ENCODE measurements at regions not wholly inside any gene's neighbourhood (a gene's known extent, or its start where the extent isn't known, plus 50 kb on each side); places are given as distances from the start of the nearest gene placed in this dataset.

GRCh38 chr1:191162762-191163161 lies 685.1 kb upstream of the BRINP3 start:
- CTCF ChIA-PET, result no interaction called here
- POLR2A ChIA-PET, result no interaction called here

GRCh38 chr1:191163621-191164020 lies 686.0 kb upstream of the BRINP3 start:
- DNase-seq (ENCODE audit: extremely low spot score), result no peak
- ChIA-PET CTCF (no interaction called here), POLR2A (no interaction called here)
- TF ChIP-seq ARNT (IDR thresholded peaks at IDR 0.05) (no peak), HDGF (IDR thresholded peaks at IDR 0.05; ENCODE audit: borderline replicate concordance) (no peak), CTBP1 (IDR thresholded peaks at IDR 0.05; ENCODE audit: borderline replicate concordance) (no peak), FOXM1 (IDR thresholded peaks at IDR 0.05; ENCODE audit: borderline replicate concordance) (no peak)

More at GRCh38 chr1:191162762-191163161, 685.1 kb upstream of the BRINP3 start:
- no peak for TF ChIP-seq SP1 (IDR thresholded peaks at IDR 0.05)
- TF ChIP-seq CTBP1 (IDR thresholded peaks at IDR 0.05; ENCODE audit: borderline replicate concordance), result no peak
- no peak for TF ChIP-seq NFRKB (IDR thresholded peaks at IDR 0.05)
- no peak for TF ChIP-seq TARDBP (IDR thresholded peaks at IDR 0.05)
- no peak for TF ChIP-seq ZNF384 (IDR thresholded peaks at IDR 0.05)
- no peak for TF ChIP-seq ELF4 (IDR thresholded peaks at IDR 0.05)
- no peak for TF ChIP-seq SUZ12 (IDR thresholded peaks at IDR 0.05)
- TF ChIP-seq LEF1 (IDR thresholded peaks at IDR 0.05; ENCODE audit: borderline replicate concordance), result no peak
- TF ChIP-seq BHLHE40 (IDR thresholded peaks at IDR 0.05; ENCODE audit: borderline replicate concordance), result no peak
- no peak for TF ChIP-seq FOXM1 (IDR thresholded peaks at IDR 0.05; ENCODE audit: borderline replicate concordance)
- TF ChIP-seq FOXA1 (IDR thresholded peaks at IDR 0.05), result no peak
- no peak for TF ChIP-seq L3MBTL2 (conservative IDR thresholded peaks at IDR 0.05)
- TF ChIP-seq HDGF (IDR thresholded peaks at IDR 0.05; ENCODE audit: borderline replicate concordance), result no peak
- TF ChIP-seq FOXK2 (IDR thresholded peaks at IDR 0.05), result no peak
- DNase-seq (ENCODE audit: extremely low spot score), result no peak

GRCh38 chr1:191174298-191174697 lies 696.6 kb upstream of the BRINP3 start:
- ChIA-PET POLR2A (no interaction called here), CTCF (no interaction called here)
- no peak for DNase-seq (ENCODE audit: extremely low spot score)
- TF ChIP-seq SP1 (IDR thresholded peaks at IDR 0.05) (no peak), HDGF (IDR thresholded peaks at IDR 0.05; ENCODE audit: borderline replicate concordance) (no peak), SUZ12 (IDR thresholded peaks at IDR 0.05) (no peak), LEF1 (IDR thresholded peaks at IDR 0.05; ENCODE audit: borderline replicate concordance) (no peak), ARNT (IDR thresholded peaks at IDR 0.05) (no peak), ELF4 (IDR thresholded peaks at IDR 0.05) (no peak), CTBP1 (IDR thresholded peaks at IDR 0.05; ENCODE audit: borderline replicate concordance) (no peak), L3MBTL2 (conservative IDR thresholded peaks at IDR 0.05) (no peak), PKNOX1 (IDR thresholded peaks at IDR 0.05) (no peak), ZNF384 (IDR thresholded peaks at IDR 0.05) (no peak), TARDBP (IDR thresholded peaks at IDR 0.05) (no peak), FOXA1 (IDR thresholded peaks at IDR 0.05) (no peak), FOXK2 (IDR thresholded peaks at IDR 0.05) (no peak), NFRKB (IDR thresholded peaks at IDR 0.05) (no peak), BHLHE40 (IDR thresholded peaks at IDR 0.05; ENCODE audit: borderline replicate concordance) (no peak), FOXM1 (IDR thresholded peaks at IDR 0.05; ENCODE audit: borderline replicate concordance) (no peak)

- ChIA-PET CTCF (no interaction called here), POLR2A (no interaction called here)
- TF ChIP-seq ZNF384 (IDR thresholded peaks at IDR 0.05) (no peak), CTBP1 (IDR thresholded peaks at IDR 0.05; ENCODE audit: borderline replicate concordance) (no peak), FOXM1 (IDR thresholded peaks at IDR 0.05; ENCODE audit: borderline replicate concordance) (no peak), BHLHE40 (IDR thresholded peaks at IDR 0.05; ENCODE audit: borderline replicate concordance) (no peak), FOXK2 (IDR thresholded peaks at IDR 0.05) (no peak), NFRKB (IDR thresholded peaks at IDR 0.05) (no peak), PKNOX1 (IDR thresholded peaks at IDR 0.05) (no peak), L3MBTL2 (conservative IDR thresholded peaks at IDR 0.05) (no peak), SUZ12 (IDR thresholded peaks at IDR 0.05) (no peak), FOXA1 (IDR thresholded peaks at IDR 0.05) (no peak)
- no peak for DNase-seq (ENCODE audit: extremely low spot score)
Measured at GRCh38 chr1:191176131-191176530, 698.5 kb upstream of the BRINP3 start.

GRCh38 chr1:191206513-191207207 lies 729.0 kb upstream of the BRINP3 start:
- TF ChIP-seq SUZ12 (IDR thresholded peaks at IDR 0.05), result no peak
- TF ChIP-seq TARDBP (IDR thresholded peaks at IDR 0.05), result no peak
- no peak for TF ChIP-seq FOXM1 (IDR thresholded peaks at IDR 0.05; ENCODE audit: borderline replicate concordance)
- TF ChIP-seq LEF1 (IDR thresholded peaks at IDR 0.05; ENCODE audit: borderline replicate concordance), result no peak
- ChIA-PET CTCF (no interaction called here), POLR2A (no interaction called here)
- DNase-seq (ENCODE audit: extremely low spot score), result no peak

GRCh38 chr1:191222206-191222605 lies 744.5 kb upstream of the BRINP3 start:
- no peak for DNase-seq (ENCODE audit: extremely low spot score)
- POLR2A ChIA-PET, result no interaction called here
- CTCF ChIA-PET, result no interaction called here
- TF ChIP-seq HDGF (IDR thresholded peaks at IDR 0.05; ENCODE audit: borderline replicate concordance) (no peak), ZNF384 (IDR thresholded peaks at IDR 0.05) (no peak), L3MBTL2 (conservative IDR thresholded peaks at IDR 0.05) (no peak), TARDBP (IDR thresholded peaks at IDR 0.05) (no peak), LEF1 (IDR thresholded peaks at IDR 0.05; ENCODE audit: borderline replicate concordance) (no peak), SP1 (IDR thresholded peaks at IDR 0.05) (no peak), SUZ12 (IDR thresholded peaks at IDR 0.05) (no peak), PKNOX1 (IDR thresholded peaks at IDR 0.05) (no peak), FOXK2 (IDR thresholded peaks at IDR 0.05) (no peak), NFRKB (IDR thresholded peaks at IDR 0.05) (no peak), FOXA1 (IDR thresholded peaks at IDR 0.05) (no peak), FOXM1 (IDR thresholded peaks at IDR 0.05; ENCODE audit: borderline replicate concordance) (no peak), ARNT (IDR thresholded peaks at IDR 0.05) (no peak), BHLHE40 (IDR thresholded peaks at IDR 0.05; ENCODE audit: borderline replicate concordance) (no peak), CTBP1 (IDR thresholded peaks at IDR 0.05; ENCODE audit: borderline replicate concordance) (no peak), ELF4 (IDR thresholded peaks at IDR 0.05) (no peak)
